Islet of Langerhans (tissue), 1 donor: ENCODE measurements at regions not wholly inside any gene's neighbourhood (a gene's known extent, or its start where the extent isn't known, plus 50 kb on each side); places are given as distances from the start of the nearest gene placed in this dataset.
"Not testable (repeated sequence)": the region's sequence is repeated elsewhere in the genome, so short reads cannot be mapped to it uniquely, and the experiment has no call there.

Experiments used
- FAIRE-seq: peaks from one replicate; lab custom pipeline; 2011; peaks lifted over from hg19 to GRCh38; lab: Jason Lieb, UNC

DNA sequence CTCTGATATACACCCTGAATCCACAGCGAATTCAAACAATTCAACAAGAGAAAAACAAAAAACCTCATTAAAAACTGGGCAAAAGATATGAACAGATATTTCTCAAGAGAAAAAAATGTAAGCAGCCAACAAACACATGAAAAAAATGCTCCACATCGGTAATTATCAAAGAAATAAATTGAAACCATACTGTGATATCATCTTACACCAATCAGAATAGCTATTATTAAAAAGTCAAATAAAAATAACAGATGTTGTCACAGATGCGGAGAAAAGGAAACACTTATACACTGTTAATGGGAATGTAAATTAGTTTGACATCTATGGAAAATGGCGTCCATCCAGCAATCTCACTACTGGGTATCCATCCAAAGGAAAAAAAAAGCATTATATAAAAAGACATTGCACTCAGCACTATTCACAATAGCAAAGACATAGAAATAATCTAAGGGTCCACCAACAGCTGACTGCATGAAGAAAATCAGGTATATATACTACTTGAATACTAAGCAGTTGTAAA is 1495.0 kb upstream of the PCDH20 start:
- no peak for FAIRE-seq

DNA sequence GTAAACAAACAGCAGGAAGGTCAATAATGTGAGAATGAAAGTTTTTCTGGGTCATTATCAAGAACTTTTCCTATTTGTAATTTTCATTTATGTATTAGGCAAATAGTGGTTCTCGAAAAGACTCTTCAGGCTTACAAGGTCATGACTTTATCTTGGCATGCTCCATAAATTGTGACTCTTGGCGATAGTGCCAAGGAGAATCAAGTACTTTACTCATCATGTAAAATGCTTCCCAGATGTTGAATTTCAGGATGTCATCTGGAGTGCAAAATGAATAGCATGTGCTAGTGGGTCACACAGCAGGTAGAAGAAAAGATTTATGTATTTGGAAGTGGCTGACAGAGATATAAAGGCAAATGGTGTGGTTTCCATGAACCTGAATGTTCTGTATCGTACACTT is 1492.7 kb upstream of the PCDH20 start:
- no peak for FAIRE-seq

DNA sequence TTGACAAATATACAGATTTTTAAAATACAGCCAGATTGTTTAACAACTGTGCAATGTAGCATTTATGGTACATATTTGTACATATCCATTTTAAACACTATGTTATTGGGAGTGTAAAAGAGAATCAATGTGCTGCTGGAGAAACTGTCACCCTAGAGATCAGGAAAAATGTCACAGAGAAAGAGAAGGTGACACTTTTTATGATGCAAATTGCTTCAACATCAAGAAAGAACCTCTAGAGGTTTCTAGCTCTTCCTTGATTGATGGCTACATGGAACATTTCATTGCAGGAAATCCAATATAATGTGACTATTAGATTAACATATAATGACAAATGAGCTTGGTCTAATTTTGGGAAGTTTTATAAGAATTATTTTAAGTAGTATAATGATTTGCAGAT is 1491.2 kb upstream of the PCDH20 start:
- FAIRE-seq, result no peak

DNA sequence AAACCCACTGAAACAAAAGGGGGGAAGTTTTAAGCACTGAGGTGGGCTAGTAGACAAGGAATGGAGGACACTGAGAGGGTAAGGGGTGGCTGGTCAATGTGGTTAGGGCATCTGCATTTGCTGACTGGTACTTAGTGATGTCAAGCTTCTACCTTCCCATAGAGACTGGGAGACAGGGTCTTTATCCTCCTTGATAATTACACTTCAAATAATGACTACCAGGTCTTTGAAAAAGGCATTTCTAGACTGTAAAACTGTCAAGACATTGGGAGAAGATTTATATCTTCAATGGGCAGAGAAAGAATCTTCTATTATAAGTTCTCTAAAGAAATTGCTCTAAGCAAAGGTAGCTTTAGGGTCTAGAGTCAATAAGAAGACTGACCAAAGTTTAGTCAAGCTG is 1490.8 kb upstream of the PCDH20 start:
- no peak for FAIRE-seq

DNA sequence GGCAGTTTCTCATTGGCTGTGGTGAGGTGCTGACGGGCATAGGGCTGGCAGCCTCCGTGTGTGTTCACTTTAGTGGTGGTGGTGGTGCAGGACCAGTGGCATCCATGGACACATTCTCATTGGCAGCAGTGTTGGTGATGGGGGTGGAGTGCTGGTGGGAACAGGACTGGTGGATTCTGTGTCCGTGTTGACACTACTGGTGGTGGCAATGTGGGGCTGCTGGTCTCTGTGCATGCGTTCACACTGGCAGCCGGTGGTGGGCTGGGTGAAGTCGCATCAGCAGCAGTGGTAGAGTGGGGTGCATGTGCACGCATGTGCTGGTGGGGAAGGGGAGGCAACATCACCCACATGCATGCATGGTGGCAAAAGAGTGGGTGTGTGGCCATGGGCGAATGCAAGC is 1471.4 kb upstream of the PCDH20 start:
- FAIRE-seq, result no peak

DNA sequence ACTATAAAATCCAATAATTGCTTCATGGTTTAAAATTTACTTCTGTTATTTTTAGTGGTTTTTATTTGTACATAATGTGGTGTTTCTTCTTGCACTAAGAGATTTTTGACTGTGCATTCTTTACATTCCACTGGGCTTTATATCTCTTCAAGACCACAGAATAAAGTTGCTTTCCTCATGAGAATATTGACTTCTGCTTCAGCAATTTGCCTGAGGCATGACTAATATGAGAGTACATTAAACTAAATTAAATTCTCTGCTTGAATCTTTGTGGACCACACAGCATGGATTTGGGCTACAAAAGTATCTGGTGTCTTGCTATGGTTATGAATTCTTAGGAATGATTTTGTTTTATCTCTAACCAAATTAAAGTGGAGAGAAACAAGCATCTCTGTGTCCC is 1463.4 kb upstream of the PCDH20 start:
- FAIRE-seq, result no peak

DNA sequence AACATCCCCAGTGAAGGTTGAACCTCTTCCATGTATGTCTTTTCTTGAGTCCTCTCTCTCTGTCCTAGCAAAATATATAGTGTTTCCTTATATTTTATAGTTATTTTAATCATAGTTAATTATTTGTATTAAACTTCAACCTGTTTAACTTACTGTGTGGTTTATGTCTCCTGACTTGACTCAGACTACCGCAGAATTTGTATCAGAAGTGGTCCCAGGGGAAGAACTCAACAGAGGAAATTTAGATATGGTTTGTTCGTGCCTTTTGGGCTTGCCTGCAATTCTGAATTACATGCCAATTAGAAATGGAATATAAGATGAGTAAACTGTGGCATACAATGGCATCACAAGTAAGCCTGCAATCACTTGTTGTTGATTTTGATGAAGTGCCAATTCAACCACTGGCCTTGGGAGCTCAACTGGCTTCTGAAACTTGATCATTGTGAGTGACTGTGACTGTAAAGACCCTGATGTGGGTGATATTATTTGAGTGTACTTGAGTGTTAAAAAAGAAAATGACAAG is 1459.5 kb upstream of the PCDH20 start:
- FAIRE-seq, result no peak

DNA sequence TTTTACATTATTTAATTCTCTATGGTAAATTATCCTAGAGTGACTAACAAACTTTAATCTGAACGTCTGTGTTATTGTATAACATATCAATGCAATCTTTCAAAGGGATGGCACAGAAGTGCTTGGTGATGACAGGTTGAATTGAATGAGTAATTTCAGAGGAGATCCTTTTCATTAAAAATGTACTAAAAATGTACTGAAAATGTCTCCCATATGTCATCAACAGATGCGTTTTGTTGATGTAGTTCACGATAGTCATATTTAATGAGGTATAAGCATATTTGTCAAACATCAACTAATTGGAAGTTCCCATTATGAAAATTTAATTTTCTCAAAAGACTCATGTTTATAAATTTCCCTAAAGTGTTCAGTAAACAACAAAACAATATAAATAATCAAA is 1434.7 kb upstream of the PCDH20 start:
- FAIRE-seq, result no peak

DNA sequence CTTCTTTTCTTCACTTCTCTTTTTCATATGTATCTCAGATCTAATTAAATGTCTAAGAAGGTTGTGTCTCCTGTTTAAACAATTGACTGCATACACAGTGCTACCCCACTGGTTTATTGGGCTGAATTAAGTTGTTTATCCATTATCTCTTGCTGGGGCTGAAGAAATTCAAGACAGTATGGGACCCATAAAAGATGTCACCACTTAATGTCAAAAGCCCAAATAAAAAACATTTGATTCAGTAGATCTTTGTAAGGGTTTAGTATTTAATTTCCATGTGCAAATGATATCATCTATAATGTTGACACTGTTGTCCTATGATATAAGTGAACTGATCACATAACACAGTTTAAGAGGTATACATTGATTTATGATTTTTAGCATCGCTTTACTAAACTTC is 1431.9 kb upstream of the PCDH20 start:
- FAIRE-seq, result no peak

DNA sequence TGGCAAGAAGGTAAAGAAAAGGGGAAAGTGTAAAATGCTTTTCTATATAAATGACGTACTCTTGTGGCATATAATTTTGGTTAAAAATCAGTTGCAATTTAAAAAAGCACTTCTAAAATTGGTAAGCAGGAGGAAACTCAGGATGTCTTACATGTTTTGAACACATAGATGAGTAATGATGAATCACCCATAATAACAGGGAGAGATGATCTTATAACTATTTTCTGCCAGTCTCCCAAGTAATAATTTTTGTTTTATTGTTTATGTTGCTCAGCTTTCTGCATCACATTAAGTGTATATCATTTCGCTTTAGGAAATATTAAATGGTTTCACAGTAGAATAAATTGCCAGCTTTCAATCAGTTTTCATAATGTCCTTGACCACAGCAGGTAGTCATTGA is 1430.7 kb upstream of the PCDH20 start:
- FAIRE-seq, result no peak

DNA sequence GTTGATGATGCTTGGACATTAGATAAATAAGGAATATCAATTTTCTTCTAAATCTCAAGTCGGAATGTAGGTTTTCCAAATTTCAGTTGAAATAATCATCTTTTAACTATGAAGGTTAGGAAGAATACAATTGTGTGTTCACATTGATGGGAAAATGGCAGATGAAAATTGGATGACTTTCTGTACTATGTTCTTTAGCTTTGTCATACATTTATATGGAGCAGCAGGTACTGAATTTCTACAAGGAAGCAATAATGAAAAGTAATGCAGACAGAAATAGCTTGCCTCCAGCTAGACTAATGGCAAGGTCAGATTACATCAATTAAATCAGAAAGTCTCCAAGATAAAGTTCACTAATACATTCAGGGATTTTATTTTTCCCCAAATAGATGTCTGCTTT is 1423.7 kb upstream of the PCDH20 start:
- no peak for FAIRE-seq

DNA sequence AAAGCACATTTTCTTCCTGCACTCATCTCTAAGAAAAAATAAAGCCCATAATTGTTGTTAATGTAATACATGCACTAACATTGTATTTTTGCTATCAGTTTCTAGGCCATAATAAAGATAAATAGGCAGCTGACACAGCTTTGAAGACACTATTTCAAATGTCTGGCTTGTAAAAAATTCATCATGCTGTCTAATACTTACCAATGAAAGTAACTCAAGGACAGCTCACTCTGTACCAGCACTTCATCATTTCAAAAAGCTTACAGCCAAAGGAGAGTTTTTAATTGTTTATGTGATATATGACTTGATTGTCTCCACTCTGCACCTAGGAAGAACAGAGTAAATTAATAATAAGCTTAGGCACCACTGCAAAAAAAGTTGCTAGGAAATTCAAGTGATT is 1423.3 kb upstream of the PCDH20 start:
- no peak for FAIRE-seq

DNA sequence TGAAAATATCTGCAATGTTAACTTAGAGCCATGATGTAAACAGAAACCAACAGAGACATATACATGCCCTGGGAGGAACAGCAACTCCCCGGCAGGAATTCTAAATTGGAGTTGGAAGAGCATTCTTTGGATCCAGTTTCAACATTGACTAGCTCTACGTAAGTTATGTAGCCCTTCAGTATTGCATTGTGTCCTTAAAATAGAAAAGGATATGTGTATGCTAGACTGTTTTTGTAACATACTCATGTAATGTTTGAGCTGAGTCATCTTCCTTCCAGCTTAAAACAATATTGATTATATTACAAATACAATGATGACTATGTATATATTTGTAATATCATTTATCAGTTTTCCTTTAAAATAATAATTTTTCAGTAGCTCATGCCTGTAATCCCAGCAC is 1422.2 kb upstream of the PCDH20 start:
- FAIRE-seq, result no peak

DNA sequence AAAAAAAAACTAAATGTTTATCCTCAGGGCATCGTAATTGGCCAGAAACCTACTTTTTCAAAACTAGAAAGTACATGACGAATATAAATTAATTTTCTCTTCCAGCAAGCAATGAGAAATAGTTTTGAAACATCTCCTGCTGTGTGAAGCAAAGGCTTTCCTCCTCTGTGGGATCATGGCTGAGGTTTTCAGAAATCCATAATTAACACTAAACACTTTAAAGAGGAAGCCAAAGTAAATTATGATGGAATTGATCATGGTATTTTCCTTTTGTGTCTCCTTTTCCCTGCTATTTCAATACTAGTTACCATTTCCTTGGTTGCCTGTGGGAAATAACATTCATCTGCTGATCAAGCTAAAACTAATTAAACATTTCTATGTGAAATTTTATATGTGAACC is 1413.8 kb upstream of the PCDH20 start:
- FAIRE-seq, result no peak

DNA sequence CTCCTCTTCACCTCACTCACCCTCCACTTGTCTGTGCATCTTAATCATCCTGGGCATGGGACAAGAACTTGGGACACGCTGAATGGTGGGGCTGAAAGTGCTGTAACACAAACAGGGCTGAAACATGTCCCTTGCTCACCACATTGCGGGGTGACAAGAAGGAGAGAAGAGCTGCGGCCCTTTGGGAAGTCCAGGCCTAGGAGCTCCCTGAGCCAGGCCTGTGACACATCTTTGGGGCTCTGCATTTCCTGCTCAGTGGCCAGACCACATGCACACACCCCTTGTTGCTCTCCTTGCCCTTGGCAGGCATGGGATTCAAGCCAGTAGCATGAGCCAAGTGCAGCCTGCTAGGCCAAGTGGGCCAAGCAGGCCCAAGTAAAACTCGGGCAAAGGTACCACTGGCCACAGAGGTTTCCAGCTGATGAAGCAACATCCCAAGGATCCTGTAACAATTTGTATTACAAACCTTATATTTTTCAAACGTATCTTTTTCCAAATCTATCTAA is 1384.3 kb upstream of the PCDH20 start:
- FAIRE-seq, result no peak

DNA sequence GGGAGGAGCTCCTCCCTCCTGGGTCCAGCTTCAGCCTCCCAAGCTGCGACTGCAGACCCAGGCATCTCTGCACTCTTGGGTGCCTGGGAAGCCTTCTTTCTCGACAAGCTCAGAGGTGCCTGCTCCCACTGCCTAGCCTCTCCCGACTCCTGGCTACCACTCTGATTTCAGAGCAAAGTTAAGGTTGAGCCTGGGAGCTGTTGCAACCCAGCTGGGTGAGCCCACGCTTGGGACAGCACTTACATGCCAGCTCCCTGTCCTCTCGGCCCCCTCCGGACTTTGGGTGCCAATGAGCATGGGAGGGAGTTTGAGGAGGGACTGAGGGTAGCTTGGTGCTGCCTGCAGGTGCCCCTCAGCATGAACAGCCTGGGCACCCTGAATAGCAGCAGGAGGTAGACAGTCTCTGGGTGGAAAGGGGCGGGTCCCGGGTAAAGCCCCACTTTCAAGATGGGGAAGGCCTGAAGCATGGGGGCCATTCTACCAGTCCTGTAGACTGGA is 1383.4 kb upstream of the PCDH20 start:
- no peak for FAIRE-seq

DNA sequence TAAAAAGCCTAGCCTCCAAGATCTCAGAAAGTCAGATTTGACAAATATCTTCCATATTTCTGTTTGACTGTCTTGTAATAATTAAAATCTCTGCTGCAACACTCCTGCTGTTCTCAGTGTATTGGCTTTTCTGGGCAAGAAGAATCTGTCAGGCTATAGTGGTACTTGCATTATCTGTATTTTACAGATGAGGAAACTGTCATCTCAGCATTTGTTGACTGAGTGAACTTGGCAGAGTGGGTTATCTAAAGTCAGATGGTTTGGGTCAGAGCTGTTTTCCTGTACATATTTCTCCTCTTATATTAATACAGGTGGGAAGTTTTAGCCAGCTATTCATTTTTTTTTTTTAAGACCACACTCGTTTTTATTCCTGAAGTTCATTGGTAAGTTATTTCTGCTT is 1378.2 kb upstream of the PCDH20 start:
- FAIRE-seq, result no peak

DNA sequence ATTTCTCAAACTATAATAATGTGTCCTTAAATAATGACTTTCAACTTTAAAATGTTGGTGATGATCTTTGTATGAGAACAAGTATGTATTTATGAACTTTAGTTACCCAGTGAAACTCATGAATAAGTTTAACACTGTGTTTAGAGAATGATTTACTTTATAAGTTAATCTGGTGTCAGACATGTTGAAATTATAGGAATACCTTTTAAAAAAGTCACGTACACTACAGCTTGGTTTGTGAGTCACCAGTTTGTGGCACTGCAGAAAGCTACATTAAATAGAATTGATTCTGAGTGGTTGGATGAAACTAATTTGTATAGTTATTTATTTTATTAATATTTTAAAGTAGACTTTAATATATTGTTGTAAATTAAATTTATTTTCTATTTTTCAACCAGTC is 1366.2 kb upstream of the PCDH20 start:
- no peak for FAIRE-seq

DNA sequence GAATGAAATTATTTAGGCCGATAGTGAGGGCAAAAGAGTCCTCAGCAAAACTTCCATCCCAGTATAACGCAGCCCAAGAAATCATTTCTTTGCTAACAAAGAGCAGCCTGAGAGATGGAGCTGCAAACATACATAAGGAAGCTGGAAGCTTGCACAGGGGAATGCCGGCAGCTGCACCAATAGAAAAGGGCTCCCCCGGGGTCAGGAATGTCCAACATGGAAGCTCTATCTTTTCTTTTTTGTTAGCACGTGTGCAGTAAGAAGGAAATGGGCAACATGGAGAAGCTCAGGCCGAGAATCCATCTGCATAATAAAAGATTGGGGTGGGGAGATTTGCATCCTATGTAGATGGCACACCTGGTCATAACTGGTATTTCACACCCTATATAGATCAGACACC is 1363.5 kb upstream of the PCDH20 start:
- no peak for FAIRE-seq

DNA sequence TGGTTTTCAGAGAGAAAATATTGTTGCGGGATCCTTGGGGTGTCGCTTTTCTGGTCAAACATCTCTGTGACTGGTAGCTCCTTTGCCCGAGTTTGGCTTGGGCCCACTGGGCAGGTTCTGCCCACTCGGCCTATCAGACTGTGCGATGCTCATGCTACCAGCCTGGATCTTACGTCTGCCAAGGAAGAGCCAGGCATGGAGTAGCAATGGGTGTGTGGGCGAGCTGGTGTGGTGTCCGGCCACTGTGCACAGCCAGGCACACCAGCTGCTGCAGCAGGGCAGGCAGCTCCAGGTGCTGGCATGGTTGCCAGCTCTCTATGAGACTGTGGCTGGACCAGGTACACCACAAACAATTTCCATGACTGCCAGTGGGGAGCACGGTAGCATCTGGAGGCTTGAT is 1351.8 kb upstream of the PCDH20 start:
- no peak for FAIRE-seq

DNA sequence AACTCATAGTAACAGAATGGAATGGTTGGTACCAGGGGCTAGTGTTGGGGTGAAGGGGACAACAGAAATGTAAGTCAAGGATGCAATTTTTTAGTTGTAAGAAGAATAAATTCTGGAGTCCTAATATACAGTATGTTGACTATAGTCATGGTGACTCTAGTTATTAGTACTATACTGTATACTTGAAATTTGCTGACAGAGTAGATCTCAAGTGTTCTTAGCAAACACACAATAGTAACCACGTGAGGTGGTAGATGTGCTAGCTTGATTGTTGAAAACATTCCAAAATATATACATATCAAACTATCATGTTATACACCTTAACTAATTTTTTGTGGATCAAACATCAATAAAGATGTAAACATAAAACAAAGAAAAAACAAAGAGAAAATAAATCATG is 1345.1 kb upstream of the PCDH20 start:
- no peak for FAIRE-seq

DNA sequence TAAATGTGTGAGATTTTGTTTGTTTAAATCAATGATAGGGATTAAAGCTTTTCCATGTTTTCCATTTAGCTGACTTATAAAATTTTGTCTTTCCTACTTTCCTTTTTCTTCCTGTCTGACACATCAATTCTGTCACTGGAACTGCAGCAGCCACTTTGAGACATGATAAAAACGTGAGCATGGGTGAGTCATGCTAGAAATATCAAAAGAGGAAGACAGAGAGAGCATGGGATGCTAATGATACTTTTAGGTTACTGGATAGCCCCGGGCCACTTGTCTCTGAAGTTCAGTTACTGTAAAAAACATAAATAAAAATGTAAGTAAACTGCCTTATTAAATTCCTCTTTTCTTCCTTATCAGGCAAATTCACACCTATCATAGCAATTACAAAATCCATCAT is 1332.0 kb upstream of the PCDH20 start:
- FAIRE-seq, result no peak

DNA sequence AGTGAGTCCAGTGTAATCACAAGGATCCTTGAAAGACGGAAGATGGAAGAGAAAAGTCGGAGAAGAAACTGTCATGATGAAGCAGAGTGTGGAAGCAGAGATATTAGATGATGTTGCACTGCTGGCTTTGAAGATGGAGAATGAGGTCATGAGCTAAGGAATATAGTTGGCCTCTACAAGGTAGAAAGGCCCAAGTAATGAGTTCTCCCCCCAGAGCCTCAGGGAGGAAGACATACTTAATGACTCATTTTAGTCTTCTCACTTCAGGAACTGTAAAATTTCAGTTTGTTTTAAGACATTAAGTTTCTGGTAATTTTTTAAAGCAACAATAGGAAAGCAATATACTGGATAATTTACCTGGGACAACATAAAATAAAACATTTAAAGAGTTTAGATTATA is 1331.5 kb upstream of the PCDH20 start:
- FAIRE-seq, result no peak

DNA sequence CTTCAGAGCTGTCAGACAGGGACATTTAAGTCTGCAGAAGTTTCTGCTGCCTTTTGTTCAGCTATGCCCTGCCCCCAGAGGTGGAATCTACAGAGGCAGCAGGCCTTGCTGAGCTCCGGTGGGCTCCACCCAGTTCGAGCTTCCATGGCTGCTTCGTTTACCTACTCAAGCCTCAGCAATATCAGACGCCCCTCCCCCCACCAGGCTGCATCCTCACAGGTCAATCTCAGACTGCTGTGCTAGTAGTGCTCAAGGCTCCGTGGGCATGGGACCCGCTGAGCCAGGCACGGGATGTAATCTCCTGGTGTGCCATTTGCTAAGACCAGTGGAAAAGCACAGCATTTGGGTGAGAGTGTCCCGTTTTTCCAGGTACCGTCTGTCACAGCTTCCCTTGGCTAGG is 1314.1 kb upstream of the PCDH20 start:
- not testable (repeated sequence) for FAIRE-seq

DNA sequence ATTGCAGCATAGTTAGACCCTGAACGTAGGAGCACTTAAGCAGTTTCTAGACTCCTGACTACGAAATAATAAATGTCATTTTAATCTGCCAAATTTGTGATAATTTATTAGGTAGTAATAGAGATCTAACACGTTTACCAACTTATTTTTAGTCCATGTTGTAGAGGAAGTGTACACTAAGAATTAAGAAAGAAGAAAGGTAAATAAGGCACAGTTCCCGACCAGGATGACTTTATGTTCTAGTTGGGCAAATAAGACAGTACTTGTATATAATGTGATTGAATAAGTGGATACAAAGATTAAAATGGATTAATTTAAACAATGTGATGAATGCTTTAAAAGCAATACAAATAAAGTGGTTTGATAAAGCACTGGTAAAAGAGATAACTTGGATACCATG is 1306.2 kb upstream of the PCDH20 start:
- FAIRE-seq, result no peak
